ACHN (cell line): ENCODE measurements at regions not wholly inside any gene's neighbourhood (a gene's known extent, or its start where the extent isn't known, plus 50 kb on each side); places are given as distances from the start of the nearest gene placed in this dataset.
"Not testable (repeated sequence)": the region's sequence is repeated elsewhere in the genome, so short reads cannot be mapped to it uniquely, and the experiment has no call there.

Source experiments
- DNase-seq: peaks from one replicate; pipeline ENCODE4 v3.0.0-alpha.2; 2015
- in situ Hi-C: cut with HindIII; loops from 2 replicates; pipeline ENCODE4 v1.10.0; 2017; ENCODE audit warnings: low sequenced_read_pairs, low pct_ligation_motif_present, low pct_unique_long_range_greater_than_20kb

GRCh38 chr7:106444068-106444655, 159.4 kb upstream of the NAMPT start:
- in situ Hi-C loops: no loop called here
- no peak for DNase-seq

GRCh38 chr7:106443156-106443555, 158.4 kb upstream of the NAMPT start:
- DNase-seq: no peak

GRCh38 chr7:106442476-106442875, 157.7 kb upstream of the NAMPT start:
- DNase-seq: no peak
- in situ Hi-C loops: no loop called here

More at GRCh38 chr7:106443156-106443555, 158.4 kb upstream of the NAMPT start:
- in situ Hi-C loops: no loop called here

- in situ Hi-C loops, DNase-seq: not testable (repeated sequence)
Observed at GRCh38 chr7:106441343-106441742, 156.6 kb upstream of the NAMPT start.

GRCh38 chr7:106436933-106437332, 152.2 kb upstream of the NAMPT start:
- in situ Hi-C loops, DNase-seq: not testable (repeated sequence)

- no peak for DNase-seq
- in situ Hi-C loops: no loop called here
Observed at GRCh38 chr7:106433377-106433776, 148.6 kb upstream of the NAMPT start.

- in situ Hi-C loops: no loop called here
- peak; percentile 61 for DNase-seq
Observed at GRCh38 chr7:106430535-106431455, 146.0 kb upstream of the NAMPT start.

GRCh38 chr7:106430103-106430502, 145.3 kb upstream of the NAMPT start:
- in situ Hi-C loops: no loop called here

GRCh38 chr7:106426803-106427202, 142.0 kb upstream of the NAMPT start:
- in situ Hi-C loops: no loop called here
- no peak for DNase-seq

More at GRCh38 chr7:106430103-106430502, 145.3 kb upstream of the NAMPT start:
- DNase-seq: no peak

- DNase-seq: peak; percentile 72
- in situ Hi-C loops: no loop called here
Observed at GRCh38 chr7:106425017-106425719, 140.4 kb upstream of the NAMPT start.

- DNase-seq: no peak
- in situ Hi-C loops: no loop called here
Observed at GRCh38 chr7:106424476-106425016, 139.8 kb upstream of the NAMPT start.

GRCh38 chr7:106423821-106424475, 139.2 kb upstream of the NAMPT start:
- in situ Hi-C loops: no loop called here
- DNase-seq: no peak

GRCh38 chr7:106423111-106423510, 138.3 kb upstream of the NAMPT start:
- DNase-seq: no peak
- in situ Hi-C loops: no loop called here

- peak; percentile 37 for DNase-seq
- in situ Hi-C loops: no loop called here
Observed at GRCh38 chr7:106421181-106421762, 136.5 kb upstream of the NAMPT start.

GRCh38 chr7:106420736-106421135, 136.0 kb upstream of the NAMPT start:
- in situ Hi-C loops: no loop called here
- DNase-seq: no peak

- in situ Hi-C loops: no loop called here
- DNase-seq: no peak
Observed at GRCh38 chr7:106420210-106420609, 135.4 kb upstream of the NAMPT start.

GRCh38 chr7:106419455-106420182, 134.8 kb upstream of the NAMPT start:
- no peak for DNase-seq
- in situ Hi-C loops: no loop called here

- in situ Hi-C loops: no loop called here
- no peak for DNase-seq
Observed at GRCh38 chr7:106418526-106418925, 133.7 kb upstream of the NAMPT start.
